Right cardiac atrium (tissue), 5 donors: ENCODE measurements at regions not wholly inside any gene's neighbourhood (a gene's known extent, or its start where the extent isn't known, plus 50 kb on each side); places are given as distances from the start of the nearest gene placed in this dataset.
A peak's percentile ranks its signal among the peaks of the same experiment; 100 is the strongest.

Source experiments
- ATAC-seq, 2 donors: fragments of 200-7000 bp; cut with Tn5 transposase; one replicate each; pipeline versions ENCODE4 v1.8.0 to v1.9.1; 2020; ENCODE audit warnings: moderate library complexity in 2 of 2, mild to moderate bottlenecking in 1 of 2
- DNase-seq, 3 donors: peaks; one replicate each; pipeline ENCODE4 v3.0.0-alpha.2; 2020
- H3K27ac ChIP-seq: one replicate; pipeline ENCODE4 v1.5.1; 2013; ENCODE audit warnings: mild to moderate bottlenecking, low read length, control low read depth, moderate library complexity
- H3K27me3 ChIP-seq: one replicate; pipeline ENCODE4 v1.6.1; 2013; ENCODE audit not compliant: control insufficient read depth, insufficient read depth
- H3K4me1 ChIP-seq: one replicate; pipeline ENCODE4 v1.6.1; 2013; ENCODE audit warnings: low read length; ENCODE audit not compliant: control insufficient read depth, insufficient read depth
- H3K4me3 ChIP-seq: one replicate; pipeline ENCODE4 v1.5.1; 2013; ENCODE audit warnings: low read length, control low read depth
- H3K9me3 ChIP-seq: one replicate; pipeline ENCODE4 v1.6.1; 2013; ENCODE audit warnings: low read length; ENCODE audit not compliant: control insufficient read depth
- WGBS: extraction: QIAGEN DNeasy Blood & Tissue Kit; methylation state at CpG from one replicate; pipeline ENCODE4 v1.1.7; 2013; 5-methylcytosine and 5-hydroxymethylcytosine counted together
- intact Hi-C, 4 donors: fragments of 100-400 bp; cut with DNase I; formaldehyde crosslinking; loops; one replicate each; pipeline versions ENCODE4 v1.11.0 to v1.14.0; 2022 to 2023
- donor health status: healthy with polysubstance abuse.
- donor health status: DM: no; HTN: yes; CAD: no.
- donor health status: DM: no; HTN: no; CAD: no.
- donor health status: DM: no; HTN: yes; CAD: no; lungs with severe emphysema.
- donor health status: DM: yes; HTN: yes; CAD: no.

- H3K27me3 ChIP-seq = no peaks in the 10 kb centered on the region
- H3K9me3 ChIP-seq = no peaks in the 10 kb centered on the region
- 45% methylated on average over 3 of the region's 3 CpGs for WGBS
- no peak for DNase-seq
- H3K4me1 ChIP-seq = no peaks in the 10 kb centered on the region
- no peak overlapping the region for H3K4me3 ChIP-seq
- intact Hi-C loops = no loop called here
- H3K27ac ChIP-seq = no peak overlapping the region
- ATAC-seq = no peak
These were observed 543.0 kb downstream of the PLCL1 start for GRCh38 chr2:198347349-198347748.

- no peaks in the 10 kb centered on the region for H3K9me3 ChIP-seq
- ATAC-seq (no peak), DNase-seq (no peak)
- H3K4me3 ChIP-seq = no peak overlapping the region
- WGBS = 80% methylated on average over 1 of the region's 1 CpG
- intact Hi-C loops = no loop called here
- H3K27ac ChIP-seq = no peak overlapping the region
- H3K4me1 ChIP-seq = no peaks in the 10 kb centered on the region
- no peaks in the 10 kb centered on the region for H3K27me3 ChIP-seq
These were observed 539.1 kb downstream of the PLCL1 start for GRCh38 chr2:198343471-198343870.

GRCh38 chr2:198340846-198341245 is 536.5 kb downstream of the PLCL1 start:
- Histone ChIP-seq H3K4me3 (no peak overlapping the region), H3K4me1 (no peaks in the 10 kb centered on the region), H3K9me3 (no peaks in the 10 kb centered on the region), H3K27me3 (no peaks in the 10 kb centered on the region), H3K27ac (no peak overlapping the region)
- DNase-seq = no peak
- ATAC-seq = no peak
- 68% methylated on average over 2 of the region's 2 CpGs for WGBS
- intact Hi-C loops = no loop called here

- intact Hi-C loops = no loop called here
- Histone ChIP-seq H3K4me1 (no peaks in the 10 kb centered on the region), H3K27ac (no peak overlapping the region), H3K27me3 (no peaks in the 10 kb centered on the region), H3K4me3 (no peak overlapping the region), H3K9me3 (no peaks in the 10 kb centered on the region)
- 86% methylated on average over 5 of the region's 5 CpGs for WGBS
- DNase-seq (no peak), ATAC-seq (no peak)
These were observed 534.7 kb downstream of the PLCL1 start for GRCh38 chr2:198339116-198339515.

GRCh38 chr2:198337368-198337767 is 533.0 kb downstream of the PLCL1 start:
- intact Hi-C loops = no loop called here
- no peak for DNase-seq
- 75% methylated on average over 3 of the region's 3 CpGs for WGBS
- Histone ChIP-seq H3K9me3 (no peaks in the 10 kb centered on the region), H3K27ac (no peak overlapping the region), H3K27me3 (no peaks in the 10 kb centered on the region), H3K4me3 (no peak overlapping the region), H3K4me1 (no peaks in the 10 kb centered on the region)
- no peak for ATAC-seq

GRCh38 chr2:198328454-198328853 is 524.1 kb downstream of the PLCL1 start:
- Histone ChIP-seq H3K9me3 (no peaks in the 10 kb centered on the region), H3K4me3 (no peak overlapping the region), H3K4me1 (no peaks in the 10 kb centered on the region), H3K27me3 (no peaks in the 10 kb centered on the region), H3K27ac (no peak overlapping the region)
- 91% methylated on average over 2 of the region's 2 CpGs for WGBS
- intact Hi-C loops = no loop called here
- ATAC-seq (no peak), DNase-seq (no peak)

GRCh38 chr2:198327526-198327925 is 523.1 kb downstream of the PLCL1 start:
- Histone ChIP-seq H3K4me3 (no peak overlapping the region), H3K4me1 (no peaks in the 10 kb centered on the region), H3K27me3 (no peaks in the 10 kb centered on the region), H3K9me3 (no peaks in the 10 kb centered on the region), H3K27ac (no peak overlapping the region)
- no peak for ATAC-seq
- DNase-seq = peak in 1 of 3 donors; percentile 14
- 83% methylated on average over 4 of the region's 4 CpGs for whole genome bisulfite sequencing
- intact Hi-C loops = no loop called here

GRCh38 chr2:198326431-198326830 is 522.0 kb downstream of the PLCL1 start:
- Histone ChIP-seq H3K27ac (no peak overlapping the region), H3K27me3 (no peaks in the 10 kb centered on the region), H3K9me3 (no peaks in the 10 kb centered on the region), H3K4me3 (no peak overlapping the region), H3K4me1 (no peaks in the 10 kb centered on the region)
- no peak for DNase-seq
- ATAC-seq = no peak
- intact Hi-C loops = no loop called here
- 42% methylated on average over 1 of the region's 1 CpG for WGBS

GRCh38 chr2:198325359-198325758 is 521.0 kb downstream of the PLCL1 start:
- intact Hi-C loops = no loop called here
- no peak for ATAC-seq
- Histone ChIP-seq H3K9me3 (no peaks in the 10 kb centered on the region), H3K4me3 (no peak overlapping the region), H3K4me1 (no peaks in the 10 kb centered on the region), H3K27ac (no peak overlapping the region), H3K27me3 (no peaks in the 10 kb centered on the region)
- WGBS = 88% methylated on average over 2 of the region's 2 CpGs
- DNase-seq = no peak

- intact Hi-C loops = no loop called here
- WGBS = 67% methylated on average over 4 of the region's 4 CpGs
- Histone ChIP-seq H3K9me3 (no peaks in the 10 kb centered on the region), H3K4me1 (no peaks in the 10 kb centered on the region), H3K27ac (no peak overlapping the region), H3K4me3 (no peak overlapping the region), H3K27me3 (no peaks in the 10 kb centered on the region)
- ATAC-seq (no peak), DNase-seq (no peak)
These were observed 519.7 kb downstream of the PLCL1 start for GRCh38 chr2:198324071-198324470.

GRCh38 chr2:198322275-198322674 is 517.9 kb downstream of the PLCL1 start:
- intact Hi-C loops = no loop called here
- ATAC-seq = no peak
- H3K9me3 ChIP-seq = no peaks in the 10 kb centered on the region
- no peak overlapping the region for H3K4me3 ChIP-seq
- H3K27me3 ChIP-seq = no peaks in the 10 kb centered on the region
- WGBS = 86% methylated on average over 8 of the region's 8 CpGs
- DNase-seq = no peak
- no peak overlapping the region for H3K27ac ChIP-seq
- no peaks in the 10 kb centered on the region for H3K4me1 ChIP-seq

- ATAC-seq = no peak
- no peaks in the 10 kb centered on the region for H3K9me3 ChIP-seq
- no peak overlapping the region for H3K27ac ChIP-seq
- H3K4me1 ChIP-seq = no peaks in the 10 kb centered on the region
- no peak for DNase-seq
- H3K4me3 ChIP-seq = no peak overlapping the region
- intact Hi-C loops = no loop called here
- 67% methylated on average over 4 of the region's 4 CpGs for WGBS
- H3K27me3 ChIP-seq = no peaks in the 10 kb centered on the region
These were observed 517.2 kb downstream of the PLCL1 start for GRCh38 chr2:198321522-198322088.
